B cell (primary cell): ENCODE measurements at regions not wholly inside any gene's neighbourhood (a gene's known extent, or its start where the extent isn't known, plus 50 kb on each side); places are given as distances from the start of the nearest gene placed in this dataset.

ENCODE experiments used
- ATAC-seq: fragments of 200-7000 bp; cut with Tn5 transposase; one replicate; pipeline ENCODE4 v1.10.0; 2021; ENCODE audit warnings: low read depth, mild to moderate bottlenecking, moderate number of reproducible peaks, moderate library complexity
- CTCF ChIA-PET: fragments of 350-600 bp; sonication (Branson Sonifier 250); formaldehyde crosslinking; loops from one replicate; lab custom pipeline; 2021; ENCODE audit warnings: antibody characterized with exemption, inconsistent platforms; lab: Charles Lee
- POLR2A ChIA-PET: fragments of 350-600 bp; sonication (Branson Sonifier 250); formaldehyde crosslinking; loops from one replicate; lab custom pipeline; 2021; ENCODE audit warnings: antibody characterized with exemption; lab: Charles Lee
- DNase-seq: peaks from one replicate; pipeline ENCODE4 v3.0.0; 2013
- H2AFZ ChIP-seq: 2 replicates; pipeline ENCODE4 v1.6.1; 2012; ENCODE audit warnings: mild to moderate bottlenecking, low read depth, low read length; ENCODE audit not compliant: insufficient read depth, poor library complexity, severe bottlenecking
- H3K27ac ChIP-seq, 2 donors: 1 replicate in 1 of 2; 2 replicates in 1 of 2; pipeline ENCODE4 v1.5.1; 2012 to 2013; ENCODE audit warnings: low read length in 2 of 2, mild to moderate bottlenecking in 2 of 2, moderate library complexity in 1 of 2
- H3K27me3 ChIP-seq, 4 experiments: fragments of 200-600 bp in 1 of 4; sonication (generic) in 1 of 4; replicated peaks in 1 of 4; 1 replicate in 2 of 4; 2 replicates in 2 of 4; pipeline versions ENCODE4 v1.6.1 to v1.7.0; 2013 to 2016; ENCODE audit warnings: low read length in 3 of 4, mild to moderate bottlenecking in 2 of 4, mixed read lengths in 1 of 4, moderate library complexity in 1 of 4; ENCODE audit not compliant: insufficient read depth in 4 of 4, control insufficient read depth in 3 of 4; ENCODE audit errors: control extremely low read depth in 1 of 4
- H3K36me3 ChIP-seq, 2 experiments: replicated peaks in 1 of 2; 1 replicate in 1 of 2; 2 replicates in 1 of 2; pipeline versions ENCODE4 v1.6.1 to v1.7.1; 2013; ENCODE audit warnings: low read length in 1 of 2; ENCODE audit not compliant: insufficient read depth in 2 of 2, control insufficient read depth in 1 of 2; ENCODE audit errors: control extremely low read depth in 1 of 2, extremely low read depth in 1 of 2
- H3K4me1 ChIP-seq, 2 donors: fragments of 200-600 bp in 1 of 2; sonication (generic) in 1 of 2; 1 replicate in 1 of 2; 2 replicates in 1 of 2; pipeline versions ENCODE4 v1.5.1 to v1.6.1; 2013 to 2017; ENCODE audit warnings: low read length in 2 of 2; ENCODE audit not compliant: control insufficient read depth in 2 of 2, insufficient read depth in 2 of 2
- H3K4me2 ChIP-seq: replicated peaks from 2 replicates; pipeline ENCODE3; 2012; ENCODE audit warnings: mild to moderate bottlenecking, low read depth, low read length; ENCODE audit not compliant: poor library complexity, severe bottlenecking
- H3K4me3 ChIP-seq, 5 experiments: fragments of 200-600 bp in 1 of 5; sonication (generic) in 1 of 5; 1 replicate in 3 of 5; 2 replicates in 2 of 5; pipeline versions ENCODE4 v1.5.1 to v1.7.0; 2011 to 2016; ENCODE audit warnings: low read length in 4 of 5, mild to moderate bottlenecking in 4 of 5, low read depth in 2 of 5, control low read depth in 1 of 5, moderate library complexity in 1 of 5; ENCODE audit not compliant: insufficient read depth in 1 of 5; ENCODE audit errors: control extremely low read depth in 1 of 5, extremely low read depth in 1 of 5
- H3K79me2 ChIP-seq: fragments of 200-600 bp; sonication (generic); one replicate; pipeline ENCODE4 v1.6.0; 2016; ENCODE audit warnings: low read length; ENCODE audit not compliant: control insufficient read depth, insufficient read depth
- H3K9ac ChIP-seq: fragments of 200-600 bp; sonication (generic); 2 replicates; pipeline ENCODE4 v1.6.1; 2017; ENCODE audit warnings: mild to moderate bottlenecking, low read length, moderate library complexity
- H3K9me3 ChIP-seq, 3 donors: one replicate each; pipeline versions ENCODE4 v1.6.1 to v1.7.1; 2013; ENCODE audit warnings: low read length in 2 of 3; ENCODE audit not compliant: control insufficient read depth in 2 of 3, insufficient read depth in 1 of 3; ENCODE audit errors: control extremely low read depth in 1 of 3
- H4K20me1 ChIP-seq: 2 replicates; pipeline ENCODE4 v1.6.0; 2012; ENCODE audit warnings: mild to moderate bottlenecking, low read length; ENCODE audit not compliant: insufficient read depth, control insufficient read depth, poor library complexity, severe bottlenecking
- H3K27ac Mint-ChIP-seq: one replicate; pipeline ENCODE4 v1.8.0; 2021; ENCODE audit warnings: mixed read lengths
- H3K27me3 Mint-ChIP-seq: one replicate; pipeline ENCODE4 v1.8.0; 2021; ENCODE audit warnings: mixed read lengths
- H3K4me1 Mint-ChIP-seq: one replicate; pipeline ENCODE4 v1.8.0; 2021; ENCODE audit warnings: mixed read lengths
- H3K4me3 Mint-ChIP-seq: one replicate; pipeline ENCODE4 v1.8.0; 2021; ENCODE audit warnings: mixed read lengths
- H3K9me3 Mint-ChIP-seq: one replicate; pipeline ENCODE4 v1.8.0; 2022; ENCODE audit warnings: mixed read lengths; ENCODE audit not compliant: insufficient read depth
- EZH2 ChIP-seq: IDR thresholded peaks from 2 replicates; pipeline ENCODE4 v1.6.1; 2012; ENCODE audit warnings: borderline replicate concordance, low read depth, mild to moderate bottlenecking, moderate library complexity, low read length; ENCODE audit not compliant: insufficient read depth, poor library complexity, severe bottlenecking
- whole genome bisulfite sequencing: methylation state at CpG from one replicate; pipeline ENCODE4 v1.1.5; 2013; ENCODE audit warnings: missing lambda C conversion rate; ENCODE audit not compliant: insufficient coverage; 5-methylcytosine and 5-hydroxymethylcytosine counted together
- intact Hi-C: fragments of 100-400 bp; cut with micrococcal nuclease; formaldehyde crosslinking; loops from one replicate; pipeline ENCODE4 v1.10.0; 2022
- TF ChIP-seq, protein P1 (sequence below): fragments of 200-600 bp; IDR thresholded peaks from one replicate; pipeline ENCODE4 v1.8.0; 2022; ENCODE audit warnings: antibody characterized with exemption, mild to moderate bottlenecking

DNA sequence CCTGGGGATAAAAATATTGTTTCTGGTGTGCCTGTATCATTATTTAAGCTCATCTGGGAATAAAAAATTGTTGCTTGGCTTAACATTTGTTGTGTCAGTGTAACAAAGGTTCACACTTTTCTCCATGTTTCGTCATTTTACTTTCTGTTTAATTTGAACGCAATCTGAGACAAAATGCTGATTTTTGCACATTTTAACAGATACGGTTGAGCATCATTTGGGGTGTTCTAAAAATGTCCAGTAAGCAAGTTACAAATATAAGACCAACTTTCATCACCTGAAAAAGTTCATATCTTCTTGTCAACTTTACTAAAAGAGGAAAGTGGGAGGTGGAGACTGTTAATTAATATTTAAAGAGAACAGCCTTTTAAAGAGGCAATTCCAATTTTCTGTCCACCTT is 134.8 kb upstream of the CNTN4 start:
- Histone ChIP-seq H3K79me2 (no peaks in the 10 kb centered on the region), H3K4me3 (no peak overlapping the region), H3K27me3 (no peaks in the 10 kb centered on the region), H3K36me3 (no peaks in the 10 kb centered on the region), H3K27ac (no peak overlapping the region), H3K4me2 (no peak overlapping the region), H4K20me1 (no peaks in the 10 kb centered on the region), H2AFZ (no peak overlapping the region), H3K4me1 (no peaks in the 10 kb centered on the region), H3K9me3 (no peaks in the 10 kb centered on the region), H3K9ac (no peak overlapping the region)
- ATAC-seq, result no peak
- Mint-ChIP-seq H3K27me3 (no peaks in the 10 kb centered on the region), H3K4me1 (no peaks in the 10 kb centered on the region), H3K4me3 (no peak overlapping the region), H3K27ac (no peak overlapping the region), H3K9me3 (no peaks in the 10 kb centered on the region)
- DNase-seq, result no peak
- TF ChIP-seq, protein P1, sequence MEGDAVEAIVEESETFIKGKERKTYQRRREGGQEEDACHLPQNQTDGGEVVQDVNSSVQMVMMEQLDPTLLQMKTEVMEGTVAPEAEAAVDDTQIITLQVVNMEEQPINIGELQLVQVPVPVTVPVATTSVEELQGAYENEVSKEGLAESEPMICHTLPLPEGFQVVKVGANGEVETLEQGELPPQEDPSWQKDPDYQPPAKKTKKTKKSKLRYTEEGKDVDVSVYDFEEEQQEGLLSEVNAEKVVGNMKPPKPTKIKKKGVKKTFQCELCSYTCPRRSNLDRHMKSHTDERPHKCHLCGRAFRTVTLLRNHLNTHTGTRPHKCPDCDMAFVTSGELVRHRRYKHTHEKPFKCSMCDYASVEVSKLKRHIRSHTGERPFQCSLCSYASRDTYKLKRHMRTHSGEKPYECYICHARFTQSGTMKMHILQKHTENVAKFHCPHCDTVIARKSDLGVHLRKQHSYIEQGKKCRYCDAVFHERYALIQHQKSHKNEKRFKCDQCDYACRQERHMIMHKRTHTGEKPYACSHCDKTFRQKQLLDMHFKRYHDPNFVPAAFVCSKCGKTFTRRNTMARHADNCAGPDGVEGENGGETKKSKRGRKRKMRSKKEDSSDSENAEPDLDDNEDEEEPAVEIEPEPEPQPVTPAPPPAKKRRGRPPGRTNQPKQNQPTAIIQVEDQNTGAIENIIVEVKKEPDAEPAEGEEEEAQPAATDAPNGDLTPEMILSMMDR, result no peak
- TF ChIP-seq EZH2, result no peak
- intact Hi-C loops, result no loop called here
- ChIA-PET CTCF (no interaction called here), POLR2A (no interaction called here)
- WGBS, result no CpG with 5 or more reads among the region's 3 CpGs

GRCh38 chr3:1967525-1967924 is 131.1 kb upstream of the CNTN4 start:
- no CpG with 5 or more reads among the region's 2 CpGs for WGBS
- no peaks in the 10 kb centered on the region for H3K9me3 ChIP-seq
- Mint-ChIP-seq H3K4me1 (no peaks in the 10 kb centered on the region), H3K27me3 (no peaks in the 10 kb centered on the region), H3K9me3 (no peaks in the 10 kb centered on the region), H3K4me3 (no peak overlapping the region), H3K27ac (no peak overlapping the region)
- no peaks in the 10 kb centered on the region for H3K79me2 ChIP-seq
- CTCF ChIA-PET, result no interaction called here
- no peak overlapping the region for H2AFZ ChIP-seq
- TF ChIP-seq EZH2, result no peak
- TF ChIP-seq, protein P1, result no peak
- H3K9ac ChIP-seq, result no peak overlapping the region
- H3K4me3 ChIP-seq, result no peak overlapping the region
- H3K27ac ChIP-seq, result no peak overlapping the region
- POLR2A ChIA-PET, result no interaction called here
- no peak overlapping the region for H3K4me2 ChIP-seq
- H4K20me1 ChIP-seq, result no peaks in the 10 kb centered on the region
- DNase-seq, result no peak
- no peaks in the 10 kb centered on the region for H3K36me3 ChIP-seq
- H3K27me3 ChIP-seq, result no peaks in the 10 kb centered on the region
- no peaks in the 10 kb centered on the region for H3K4me1 ChIP-seq
- intact Hi-C loops, result no loop called here
- no peak for ATAC-seq
